HUES6 (cell line): ENCODE measurements at regions not wholly inside any gene's neighbourhood (a gene's known extent, or its start where the extent isn't known, plus 50 kb on each side); places are given as distances from the start of the nearest gene placed in this dataset.
A peak's percentile ranks its signal among the peaks of the same experiment; 100 is the strongest.
"Not testable (repeated sequence)": the region's sequence is repeated elsewhere in the genome, so short reads cannot be mapped to it uniquely, and the experiment has no call there.

Experiments used
- H3K27ac ChIP-seq: 2 replicates; pipeline ENCODE4 v1.7.0; 2013; ENCODE audit warnings: low read depth, mild to moderate bottlenecking, low read length, inconsistent platforms
- H3K27me3 ChIP-seq: 2 replicates; pipeline ENCODE4 v1.6.1; 2013; ENCODE audit warnings: low read length; ENCODE audit not compliant: control insufficient read depth, insufficient read depth
- H3K36me3 ChIP-seq: 2 replicates; pipeline ENCODE4 v1.6.1; 2013; ENCODE audit warnings: low read length; ENCODE audit not compliant: control insufficient read depth, insufficient read depth
- H3K4me1 ChIP-seq: 2 replicates; pipeline ENCODE4 v1.6.1; 2013; ENCODE audit warnings: low read length; ENCODE audit not compliant: control insufficient read depth, insufficient read depth
- H3K4me3 ChIP-seq: 2 replicates; pipeline ENCODE4 v1.5.1; 2013; ENCODE audit warnings: low read depth, low read length
- H3K9ac ChIP-seq: one replicate; pipeline ENCODE4 v1.6.1; 2013; ENCODE audit warnings: mild to moderate bottlenecking, low read length
- H3K9me3 ChIP-seq: 2 replicates; pipeline ENCODE4 v1.6.1; 2013; ENCODE audit warnings: low read depth, low read length; ENCODE audit not compliant: control insufficient read depth, insufficient read depth

DNA sequence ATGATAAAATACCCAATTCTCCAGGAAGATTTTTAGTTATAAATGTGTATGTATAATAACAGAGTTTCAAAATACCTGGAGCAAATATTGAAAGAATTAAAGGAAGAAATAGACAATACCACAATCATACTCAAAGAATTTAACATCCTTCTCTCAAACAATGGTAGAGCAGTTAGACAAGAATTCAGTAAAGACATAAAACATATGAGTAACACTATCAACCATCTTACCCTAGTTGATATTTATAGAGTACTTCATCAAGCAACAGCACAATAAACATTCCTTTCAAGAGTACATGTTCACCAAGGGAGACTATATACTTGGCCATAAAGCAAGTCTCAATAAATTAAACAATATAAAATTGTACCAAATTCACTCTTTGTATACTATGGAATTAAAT lies 108.4 kb downstream of the DLEU7 start:
- H3K9me3 ChIP-seq = peaks cover 12% of the 10 kb centered on the region
- no peaks in the 10 kb centered on the region for H3K36me3 ChIP-seq

DNA sequence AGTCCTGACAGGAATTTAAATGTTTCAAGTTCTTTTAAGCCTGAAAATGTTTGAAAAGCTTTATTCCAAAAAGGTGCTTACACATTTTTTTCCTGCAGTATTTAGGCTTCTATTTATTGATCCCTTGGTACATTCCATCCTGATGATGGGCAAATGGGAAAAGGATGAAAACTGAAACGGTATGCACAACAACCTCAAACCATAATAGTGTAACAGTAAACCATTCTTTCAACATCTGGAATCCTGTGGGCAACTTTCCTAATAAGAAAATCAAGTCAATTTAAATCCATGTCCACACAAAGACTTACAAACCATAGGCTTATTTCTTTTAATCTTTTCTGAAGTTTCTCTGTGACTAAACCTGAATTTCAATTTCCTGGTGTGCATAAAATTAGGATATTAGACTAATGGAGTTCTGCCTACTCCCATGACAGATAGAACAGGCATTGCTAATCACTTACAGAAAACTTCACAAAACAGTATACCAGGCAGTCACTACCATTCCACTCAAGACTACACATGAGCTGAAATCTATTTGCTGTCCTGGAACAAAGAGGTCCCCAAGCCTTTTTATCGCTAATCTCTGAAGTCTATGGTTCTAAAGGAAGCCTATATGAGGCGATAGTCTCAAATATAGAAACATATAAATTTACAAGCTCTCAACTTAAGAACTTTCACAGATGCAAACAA lies 103.3 kb downstream of the DLEU7 start:
- H3K4me3 ChIP-seq = no peak overlapping the region
- H3K9me3 ChIP-seq = no peaks in the 10 kb centered on the region
- H3K36me3 ChIP-seq = no peaks in the 10 kb centered on the region
- no peaks in the 10 kb centered on the region; the same call in 1 of the 2 replicates for H3K4me1 ChIP-seq
- no peaks in the 10 kb centered on the region for H3K27me3 ChIP-seq
- no peak overlapping the region for H3K9ac ChIP-seq
- H3K27ac ChIP-seq = no peak overlapping the region

More for the DNA sequence above, 108.4 kb downstream of the DLEU7 start:
- Histone ChIP-seq H3K9ac (no peak overlapping the region), H3K4me3 (no peak overlapping the region), H3K27ac (no peak overlapping the region), H3K4me1 (no peaks in the 10 kb centered on the region; the same call in 1 of the 2 replicates), H3K27me3 (no peaks in the 10 kb centered on the region)

DNA sequence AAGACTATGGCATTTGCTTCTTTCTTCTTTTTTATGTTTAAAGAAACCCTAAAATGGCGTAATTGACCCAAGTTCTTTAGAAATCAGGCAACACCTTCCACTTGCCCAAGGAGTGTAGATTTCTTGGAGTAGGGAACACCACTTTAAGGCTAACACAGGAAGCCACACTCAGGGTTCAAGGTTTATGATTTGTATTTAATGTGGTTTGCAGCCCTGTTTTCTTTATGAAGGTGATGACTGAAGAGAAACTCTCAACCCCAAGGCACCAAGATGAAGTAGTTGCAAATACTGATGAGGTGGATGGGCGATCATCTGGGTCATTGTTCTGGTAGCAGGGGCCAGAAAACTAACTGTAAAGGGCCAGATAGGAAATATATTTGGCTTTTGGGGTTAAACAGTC lies 101.1 kb downstream of the DLEU7 start:
- Histone ChIP-seq H3K27me3 (no peaks in the 10 kb centered on the region), H3K36me3 (no peaks in the 10 kb centered on the region), H3K4me1 (no peaks in the 10 kb centered on the region), H3K27ac (no peak overlapping the region), H3K9me3 (no peaks in the 10 kb centered on the region), H3K4me3 (no peak overlapping the region), H3K9ac (no peak overlapping the region)

DNA sequence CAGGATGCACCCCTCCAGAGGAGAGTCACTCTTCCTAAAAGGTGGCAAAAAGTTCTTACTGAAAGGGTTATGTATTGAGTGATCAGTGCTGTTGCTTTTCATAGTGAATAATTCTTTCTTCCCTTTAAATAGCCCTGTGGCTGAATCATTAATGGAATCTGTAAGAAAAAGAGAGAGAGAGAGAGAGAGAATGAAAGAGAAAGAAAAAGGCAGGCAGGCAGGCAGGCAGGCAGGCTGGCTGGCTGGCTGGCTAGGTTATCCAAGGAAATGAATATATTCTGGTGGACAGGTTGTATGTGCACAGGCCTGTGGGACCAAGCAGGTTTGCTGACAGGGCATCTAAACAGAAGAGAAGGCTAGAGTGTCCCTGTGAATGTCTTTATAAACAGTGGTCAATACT lies 100.5 kb downstream of the DLEU7 start:
- H3K27ac ChIP-seq = no peak overlapping the region
- H3K27me3 ChIP-seq = no peaks in the 10 kb centered on the region
- no peaks in the 10 kb centered on the region for H3K9me3 ChIP-seq
- H3K36me3 ChIP-seq = no peaks in the 10 kb centered on the region
- H3K9ac ChIP-seq = no peak overlapping the region
- H3K4me1 ChIP-seq = no peaks in the 10 kb centered on the region
- no peak overlapping the region for H3K4me3 ChIP-seq

DNA sequence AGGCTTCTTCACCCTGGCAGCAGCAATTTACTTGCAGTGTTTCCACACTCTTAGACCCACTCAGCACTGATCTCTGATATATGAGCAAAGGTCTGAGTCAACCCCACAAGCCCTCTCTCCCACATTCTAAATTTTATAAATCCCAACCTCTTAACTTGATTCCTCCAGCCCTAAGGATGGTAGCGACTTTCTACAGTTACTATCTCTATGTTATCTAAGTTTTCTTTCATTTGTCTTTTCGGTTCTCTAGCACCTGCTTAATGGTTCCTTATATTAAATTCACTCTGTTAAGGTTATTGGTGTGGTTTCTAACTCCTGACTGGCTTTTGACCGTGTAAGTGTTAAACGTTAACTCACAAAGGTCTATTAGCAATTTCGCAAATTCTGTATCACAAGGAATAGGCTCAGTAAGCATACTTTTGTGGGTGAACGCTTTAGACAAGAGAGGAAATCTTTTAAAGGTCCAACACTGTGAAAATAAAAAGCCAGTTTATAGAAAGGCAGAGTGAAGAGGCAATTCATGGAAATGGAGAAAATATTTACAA lies 99.3 kb downstream of the DLEU7 start:
- no peak overlapping the region for H3K27ac ChIP-seq
- H3K4me1 ChIP-seq = no peaks in the 10 kb centered on the region
- H3K9me3 ChIP-seq = no peaks in the 10 kb centered on the region
- H3K9ac ChIP-seq = no peak overlapping the region
- H3K4me3 ChIP-seq = no peak overlapping the region
- H3K27me3 ChIP-seq = no peaks in the 10 kb centered on the region
- no peaks in the 10 kb centered on the region for H3K36me3 ChIP-seq

DNA sequence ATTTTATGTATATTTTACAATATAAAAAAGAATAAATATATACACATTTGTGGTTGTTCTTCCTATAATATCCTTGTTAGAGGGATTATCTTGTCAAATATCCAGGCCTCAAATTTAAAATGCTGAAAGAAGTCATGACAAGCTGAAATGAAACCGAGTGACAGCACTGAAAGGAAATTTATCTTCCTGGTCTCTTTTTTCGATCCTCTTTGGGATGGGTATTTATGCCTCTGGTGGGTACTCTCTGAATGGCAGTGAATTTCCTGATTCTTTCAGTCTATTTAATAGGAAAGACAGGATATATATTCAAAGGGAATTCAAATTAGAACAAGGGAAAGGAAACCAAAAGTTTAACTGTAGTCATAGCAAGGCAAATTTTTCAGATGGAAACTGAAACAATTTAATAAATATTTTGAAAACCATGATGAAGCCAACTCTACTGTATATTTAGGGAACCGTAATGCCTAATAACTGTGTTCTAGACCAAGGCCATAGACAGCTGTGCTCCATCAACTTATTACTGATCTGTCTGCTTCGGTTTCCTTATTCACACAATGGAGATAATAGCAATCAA lies 97.9 kb downstream of the DLEU7 start:
- Histone ChIP-seq H3K36me3 (no peaks in the 10 kb centered on the region), H3K4me1 (no peaks in the 10 kb centered on the region), H3K9ac (no peak overlapping the region), H3K27ac (no peak overlapping the region), H3K4me3 (no peak overlapping the region), H3K9me3 (no peaks in the 10 kb centered on the region), H3K27me3 (no peaks in the 10 kb centered on the region)

DNA sequence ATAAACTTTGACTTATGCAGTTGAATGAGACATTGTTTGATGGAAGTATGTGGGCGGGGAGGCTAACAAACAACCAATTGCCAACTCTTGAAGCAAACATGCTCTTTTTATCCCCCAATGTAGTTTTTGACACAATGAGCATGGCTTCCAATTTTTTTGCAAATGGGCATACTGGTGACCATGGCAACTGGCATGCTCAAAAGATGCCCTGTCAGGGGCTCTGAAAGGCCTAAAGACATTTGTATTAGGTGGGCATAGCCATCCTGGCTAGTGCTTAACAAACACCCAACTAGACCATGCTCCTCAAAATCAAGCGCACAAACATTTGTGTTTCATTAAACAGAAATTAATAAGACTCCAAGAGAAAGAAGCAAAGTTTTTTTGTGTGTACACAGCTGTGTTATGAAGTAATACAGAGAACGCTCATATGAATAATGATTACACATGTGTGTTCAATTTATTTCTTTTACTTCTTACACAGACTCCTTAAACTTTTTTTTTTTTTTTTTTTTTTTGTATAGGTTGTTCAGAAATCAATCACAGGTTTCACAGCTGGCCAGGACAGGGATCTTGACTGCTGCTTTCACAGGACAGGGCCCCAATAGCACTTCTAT lies 95.6 kb downstream of the DLEU7 start:
- no peak overlapping the region for H3K4me3 ChIP-seq
- H3K27me3 ChIP-seq = no peaks in the 10 kb centered on the region
- no peaks in the 10 kb centered on the region for H3K4me1 ChIP-seq
- no peak overlapping the region for H3K9ac ChIP-seq
- H3K9me3 ChIP-seq = no peaks in the 10 kb centered on the region
- H3K27ac ChIP-seq = no peak overlapping the region
- H3K36me3 ChIP-seq = no peaks in the 10 kb centered on the region

DNA sequence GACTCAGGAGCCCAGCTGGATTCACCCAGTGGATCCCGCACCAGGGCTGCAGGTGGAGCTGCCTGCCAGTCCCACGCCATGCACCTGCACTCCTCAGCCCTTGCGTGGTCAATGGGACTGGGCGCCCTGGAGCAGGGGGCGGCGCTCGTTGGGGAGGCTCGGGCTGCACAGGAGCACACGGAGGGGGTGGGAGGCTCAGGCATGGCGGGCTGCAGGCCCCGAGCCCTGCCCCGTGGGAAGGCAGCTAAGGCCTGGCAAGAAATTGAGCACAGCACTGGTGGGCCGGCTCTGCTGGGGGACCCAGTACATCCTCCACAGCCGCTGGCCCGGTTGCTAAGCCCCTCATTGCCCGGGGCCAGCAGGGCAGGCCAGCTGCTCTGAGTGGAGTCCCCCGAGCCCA lies 90.3 kb downstream of the DLEU7 start:
- not testable (repeated sequence) for H3K36me3 ChIP-seq, H3K27ac ChIP-seq, H3K9ac ChIP-seq, H3K27me3 ChIP-seq, H3K4me3 ChIP-seq
- Histone ChIP-seq H3K4me1 (peaks cover 21% of the 10 kb centered on the region), H3K9me3 (peaks cover 22% of the 10 kb centered on the region)

DNA sequence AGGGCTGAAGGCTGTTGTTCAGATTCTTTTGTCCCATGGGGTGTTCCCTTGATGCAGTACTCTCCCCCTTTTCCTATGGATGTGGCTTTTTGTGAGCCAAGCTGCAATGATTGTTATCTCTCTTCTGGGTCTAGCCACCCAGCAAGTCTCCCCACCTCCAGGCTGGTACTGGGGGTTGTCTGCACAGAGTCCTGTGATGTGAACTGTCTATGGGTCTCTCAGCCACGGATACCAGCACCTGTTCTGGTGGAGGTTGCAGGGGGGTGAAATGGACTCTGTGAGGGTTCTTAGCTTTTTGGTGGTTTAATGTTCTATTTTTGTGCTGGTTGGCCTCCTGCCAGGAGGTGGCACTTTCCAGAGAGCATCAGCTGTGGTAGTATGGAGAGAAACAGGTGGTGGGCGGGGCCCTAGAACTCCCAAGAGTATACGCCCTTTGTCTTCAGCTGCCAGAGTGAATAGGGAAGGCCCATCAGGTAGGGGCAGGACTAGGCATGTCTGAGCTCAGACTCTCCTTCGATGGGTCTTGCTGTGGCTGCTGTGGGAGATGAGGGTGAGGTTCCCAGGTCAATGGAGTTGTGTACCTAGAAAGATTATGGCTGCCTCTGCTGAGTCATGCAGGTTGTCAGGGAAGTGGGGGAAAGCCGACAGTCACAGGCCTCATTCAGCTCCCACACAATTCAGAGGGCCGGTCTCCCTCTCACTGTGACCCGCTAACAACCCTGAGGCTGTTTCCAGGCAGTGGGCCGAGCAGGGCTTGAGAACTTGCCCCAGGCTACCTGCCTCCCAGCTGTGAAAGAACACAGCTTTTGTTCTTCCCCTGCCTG lies 87.4 kb downstream of the DLEU7 start:
- H3K9me3 ChIP-seq = peaks cover 27% of the 10 kb centered on the region
- peak overlapping the region; percentile 90; the same call in 1 of the 2 replicates for H3K27ac ChIP-seq
- not testable (repeated sequence) for H3K36me3 ChIP-seq, H3K4me3 ChIP-seq, H3K27me3 ChIP-seq
- H3K9ac ChIP-seq = peak overlapping the region; percentile 68
- H3K4me1 ChIP-seq = peaks cover 21% of the 10 kb centered on the region

DNA sequence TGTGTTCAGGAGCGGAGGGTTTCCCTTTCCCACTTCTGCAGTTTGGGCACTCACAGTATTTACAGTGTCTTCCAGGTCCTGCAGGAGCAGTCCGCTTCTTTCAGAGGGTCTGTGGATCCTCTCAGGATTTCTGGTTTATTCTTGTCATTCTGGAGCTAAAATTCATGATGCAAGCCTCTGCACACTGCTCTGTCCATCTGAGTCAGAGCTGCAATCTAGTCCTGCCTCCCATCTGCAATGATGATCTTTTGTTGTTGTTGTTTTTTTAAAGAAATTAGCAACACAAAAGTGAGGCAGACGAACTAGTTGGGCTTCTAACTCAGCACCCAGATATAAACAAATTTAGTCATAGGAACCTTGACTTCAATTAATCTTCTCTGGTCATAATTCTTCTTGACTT lies 86.5 kb downstream of the DLEU7 start:
- H3K27me3 ChIP-seq = no peaks in the 10 kb centered on the region
- peak overlapping the region; percentile 90; the same call in 1 of the 2 replicates for H3K27ac ChIP-seq
- peak overlapping the region; percentile 27; the same call in 1 of the 2 replicates for H3K4me3 ChIP-seq
- H3K4me1 ChIP-seq = peaks cover 21% of the 10 kb centered on the region
- H3K9ac ChIP-seq = peak overlapping the region; percentile 68
- H3K36me3 ChIP-seq = peaks cover 5% of the 10 kb centered on the region; the same call in 1 of the 2 replicates
- H3K9me3 ChIP-seq = peaks cover 27% of the 10 kb centered on the region
